WTC11 (cell line): ENCODE measurements at regions not wholly inside any gene's neighbourhood (a gene's known extent, or its start where the extent isn't known, plus 50 kb on each side); places are given as distances from the start of the nearest gene placed in this dataset.

Experiments
- ELF4 ChIP-seq: sonication (generic); formaldehyde crosslinking; IDR thresholded peaks from 2 replicates; pipeline ENCODE4 v1.8.1; 2022; ENCODE audit warnings: low read depth, mild to moderate bottlenecking, moderate library complexity, missing genetic modification reagents
- ESRRA ChIP-seq: sonication (generic); formaldehyde crosslinking; IDR thresholded peaks from 2 replicates; pipeline ENCODE4 v1.8.1; 2022; ENCODE audit warnings: mild to moderate bottlenecking, missing genetic modification reagents, borderline replicate concordance
- ETV6 ChIP-seq: sonication (generic); formaldehyde crosslinking; IDR thresholded peaks from 2 replicates; pipeline ENCODE4 v1.8.1; 2022; ENCODE audit warnings: mild to moderate bottlenecking, missing genetic modification reagents
- FOXJ3 ChIP-seq: sonication (generic); formaldehyde crosslinking; IDR thresholded peaks from 2 replicates; pipeline ENCODE4 v1.9.0; 2021; ENCODE audit warnings: missing genetic modification reagents, mild to moderate bottlenecking, borderline replicate concordance
- MYBL2 ChIP-seq: sonication (generic); formaldehyde crosslinking; IDR thresholded peaks from 2 replicates; pipeline ENCODE4 v1.8.1; 2023; ENCODE audit warnings: mild to moderate bottlenecking, moderate library complexity, missing genetic modification reagents
- SOX15 ChIP-seq: fragments of 250-450 bp; sonication (Bioruptor Pico); IDR thresholded peaks from 2 replicates; pipeline ENCODE4 v1.9.0; 2021; ENCODE audit warnings: mild to moderate bottlenecking
- ZNF121 ChIP-seq: sonication (generic); formaldehyde crosslinking; IDR thresholded peaks from 2 replicates; pipeline ENCODE4 v1.8.0; 2023; ENCODE audit warnings: missing genetic modification reagents
- TF ChIP-seq, protein P1 (sequence below): sonication (generic); formaldehyde crosslinking; IDR thresholded peaks from 2 replicates; pipeline ENCODE4 v1.8.1; 2023; ENCODE audit warnings: mild to moderate bottlenecking, missing genetic modification reagents, moderate library complexity
- TF ChIP-seq, protein P2 (sequence below): fragments of 200-600 bp; IDR thresholded peaks from 2 replicates; pipeline ENCODE4 v1.8.0; 2022; ENCODE audit warnings: antibody characterized with exemption
- TF ChIP-seq, protein P3 (sequence below): sonication (generic); formaldehyde crosslinking; IDR thresholded peaks from 2 replicates; pipeline ENCODE4 v1.8.1; 2022; ENCODE audit warnings: mild to moderate bottlenecking, missing genetic modification reagents, moderate library complexity, borderline replicate concordance
- TF ChIP-seq, protein P4 (sequence below): sonication (generic); formaldehyde crosslinking; IDR thresholded peaks from 2 replicates; pipeline ENCODE4 v1.8.0; 2023; ENCODE audit warnings: missing genetic modification reagents
- TF ChIP-seq, protein P5 (sequence below): sonication (generic); formaldehyde crosslinking; IDR thresholded peaks from 2 replicates; pipeline ENCODE4 v1.8.1; 2023; ENCODE audit warnings: mild to moderate bottlenecking, missing genetic modification reagents, moderate library complexity

DNA sequence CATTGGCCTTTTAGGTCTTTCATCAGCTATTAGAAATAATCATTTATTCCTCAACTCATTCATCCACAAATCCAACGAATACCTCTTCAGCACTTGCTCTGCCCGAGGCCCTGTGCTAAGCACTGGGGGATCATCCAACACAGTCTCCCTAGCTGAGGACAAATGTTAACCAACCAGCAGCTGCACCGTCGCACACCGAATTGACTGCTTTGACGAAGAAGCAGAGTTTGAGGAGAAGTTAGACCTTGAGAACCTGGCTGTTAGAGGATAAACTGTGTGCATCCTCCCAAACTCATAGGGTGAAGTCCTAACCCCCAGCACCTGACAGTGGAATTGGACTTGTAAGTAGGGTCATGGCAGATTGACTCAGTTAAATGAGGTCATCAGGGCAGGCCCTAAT, 170.9 kb downstream of the USP12 start:
- TF ChIP-seq FOXJ3 (CRISPR knock-in tag) (no peak), ETV6 (CRISPR knock-in tag) (no peak), MYBL2 (CRISPR knock-in tag) (no peak), SOX15 (CRISPR knock-in tag) (no peak), ZNF121 (CRISPR knock-in tag) (no peak), ESRRA (CRISPR knock-in tag) (no peak), ELF4 (CRISPR knock-in tag) (no peak)
- TF ChIP-seq, protein P1, sequence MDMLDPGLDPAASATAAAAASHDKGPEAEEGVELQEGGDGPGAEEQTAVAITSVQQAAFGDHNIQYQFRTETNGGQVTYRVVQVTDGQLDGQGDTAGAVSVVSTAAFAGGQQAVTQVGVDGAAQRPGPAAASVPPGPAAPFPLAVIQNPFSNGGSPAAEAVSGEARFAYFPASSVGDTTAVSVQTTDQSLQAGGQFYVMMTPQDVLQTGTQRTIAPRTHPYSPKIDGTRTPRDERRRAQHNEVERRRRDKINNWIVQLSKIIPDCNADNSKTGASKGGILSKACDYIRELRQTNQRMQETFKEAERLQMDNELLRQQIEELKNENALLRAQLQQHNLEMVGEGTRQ: no peak
- TF ChIP-seq, protein P2, sequence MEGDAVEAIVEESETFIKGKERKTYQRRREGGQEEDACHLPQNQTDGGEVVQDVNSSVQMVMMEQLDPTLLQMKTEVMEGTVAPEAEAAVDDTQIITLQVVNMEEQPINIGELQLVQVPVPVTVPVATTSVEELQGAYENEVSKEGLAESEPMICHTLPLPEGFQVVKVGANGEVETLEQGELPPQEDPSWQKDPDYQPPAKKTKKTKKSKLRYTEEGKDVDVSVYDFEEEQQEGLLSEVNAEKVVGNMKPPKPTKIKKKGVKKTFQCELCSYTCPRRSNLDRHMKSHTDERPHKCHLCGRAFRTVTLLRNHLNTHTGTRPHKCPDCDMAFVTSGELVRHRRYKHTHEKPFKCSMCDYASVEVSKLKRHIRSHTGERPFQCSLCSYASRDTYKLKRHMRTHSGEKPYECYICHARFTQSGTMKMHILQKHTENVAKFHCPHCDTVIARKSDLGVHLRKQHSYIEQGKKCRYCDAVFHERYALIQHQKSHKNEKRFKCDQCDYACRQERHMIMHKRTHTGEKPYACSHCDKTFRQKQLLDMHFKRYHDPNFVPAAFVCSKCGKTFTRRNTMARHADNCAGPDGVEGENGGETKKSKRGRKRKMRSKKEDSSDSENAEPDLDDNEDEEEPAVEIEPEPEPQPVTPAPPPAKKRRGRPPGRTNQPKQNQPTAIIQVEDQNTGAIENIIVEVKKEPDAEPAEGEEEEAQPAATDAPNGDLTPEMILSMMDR: no peak
- TF ChIP-seq, protein P3, sequence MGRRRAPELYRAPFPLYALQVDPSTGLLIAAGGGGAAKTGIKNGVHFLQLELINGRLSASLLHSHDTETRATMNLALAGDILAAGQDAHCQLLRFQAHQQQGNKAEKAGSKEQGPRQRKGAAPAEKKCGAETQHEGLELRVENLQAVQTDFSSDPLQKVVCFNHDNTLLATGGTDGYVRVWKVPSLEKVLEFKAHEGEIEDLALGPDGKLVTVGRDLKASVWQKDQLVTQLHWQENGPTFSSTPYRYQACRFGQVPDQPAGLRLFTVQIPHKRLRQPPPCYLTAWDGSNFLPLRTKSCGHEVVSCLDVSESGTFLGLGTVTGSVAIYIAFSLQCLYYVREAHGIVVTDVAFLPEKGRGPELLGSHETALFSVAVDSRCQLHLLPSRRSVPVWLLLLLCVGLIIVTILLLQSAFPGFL (CRISPR knock-in tag): no peak
- TF ChIP-seq, protein P4, sequence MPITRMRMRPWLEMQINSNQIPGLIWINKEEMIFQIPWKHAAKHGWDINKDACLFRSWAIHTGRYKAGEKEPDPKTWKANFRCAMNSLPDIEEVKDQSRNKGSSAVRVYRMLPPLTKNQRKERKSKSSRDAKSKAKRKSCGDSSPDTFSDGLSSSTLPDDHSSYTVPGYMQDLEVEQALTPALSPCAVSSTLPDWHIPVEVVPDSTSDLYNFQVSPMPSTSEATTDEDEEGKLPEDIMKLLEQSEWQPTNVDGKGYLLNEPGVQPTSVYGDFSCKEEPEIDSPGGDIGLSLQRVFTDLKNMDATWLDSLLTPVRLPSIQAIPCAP: no peak
- TF ChIP-seq, protein P5, sequence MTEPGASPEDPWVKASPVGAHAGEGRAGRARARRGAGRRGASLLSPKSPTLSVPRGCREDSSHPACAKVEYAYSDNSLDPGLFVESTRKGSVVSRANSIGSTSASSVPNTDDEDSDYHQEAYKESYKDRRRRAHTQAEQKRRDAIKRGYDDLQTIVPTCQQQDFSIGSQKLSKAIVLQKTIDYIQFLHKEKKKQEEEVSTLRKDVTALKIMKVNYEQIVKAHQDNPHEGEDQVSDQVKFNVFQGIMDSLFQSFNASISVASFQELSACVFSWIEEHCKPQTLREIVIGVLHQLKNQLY (CRISPR knock-in tag): no peak
